ENCODE measurements at regions not wholly inside any gene's neighbourhood (a gene's known extent, or its start where the extent isn't known, plus 50 kb on each side); places are given as distances from the start of the nearest gene placed in this dataset.

DNA sequence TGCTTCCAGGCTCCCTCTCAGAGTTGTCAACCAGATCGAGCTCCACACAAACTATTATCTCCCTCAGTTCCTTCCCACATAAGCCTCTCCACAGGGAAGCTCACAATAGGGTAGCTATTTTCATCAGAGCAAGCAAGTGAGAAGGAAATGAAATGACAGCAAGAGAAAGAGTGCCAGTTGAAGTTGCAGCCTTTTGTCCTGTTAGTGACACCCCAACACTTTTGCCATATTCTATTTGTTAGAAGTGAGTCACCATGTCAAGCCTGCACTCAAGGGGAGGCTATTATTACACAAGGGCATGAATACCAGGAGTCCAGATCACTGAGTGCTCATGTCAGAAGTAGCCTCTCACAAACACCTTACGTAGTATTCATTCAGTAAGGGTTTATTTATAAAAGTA lies 266.3 kb upstream of the NOCT start:
- H3K36me3 ChIP-seq (ENCODE audit: insufficient read depth, low read length), result no peaks in the 10 kb centered on the region
- H3K9ac ChIP-seq (ENCODE audit: low read depth, low read length), result no peak overlapping the region
- no peaks in the 10 kb centered on the region for H3K27me3 ChIP-seq (ENCODE audit: insufficient read depth, low read length)
- H3K4me3 ChIP-seq (ENCODE audit: low read length), result no peak overlapping the region
- WGBS, result 57% methylated on average over 1 of the region's 2 CpGs
- no peaks in the 10 kb centered on the region for H3K4me1 ChIP-seq (ENCODE audit: insufficient read depth, low read length)
- no peak overlapping the region for H3K27ac ChIP-seq (ENCODE audit: low read depth, low read length)
- peaks cover 9% of the 10 kb centered on the region; the same call in 1 of the 2 replicates for H3K9me3 ChIP-seq (ENCODE audit: insufficient read depth, low read depth, low read length)

DNA sequence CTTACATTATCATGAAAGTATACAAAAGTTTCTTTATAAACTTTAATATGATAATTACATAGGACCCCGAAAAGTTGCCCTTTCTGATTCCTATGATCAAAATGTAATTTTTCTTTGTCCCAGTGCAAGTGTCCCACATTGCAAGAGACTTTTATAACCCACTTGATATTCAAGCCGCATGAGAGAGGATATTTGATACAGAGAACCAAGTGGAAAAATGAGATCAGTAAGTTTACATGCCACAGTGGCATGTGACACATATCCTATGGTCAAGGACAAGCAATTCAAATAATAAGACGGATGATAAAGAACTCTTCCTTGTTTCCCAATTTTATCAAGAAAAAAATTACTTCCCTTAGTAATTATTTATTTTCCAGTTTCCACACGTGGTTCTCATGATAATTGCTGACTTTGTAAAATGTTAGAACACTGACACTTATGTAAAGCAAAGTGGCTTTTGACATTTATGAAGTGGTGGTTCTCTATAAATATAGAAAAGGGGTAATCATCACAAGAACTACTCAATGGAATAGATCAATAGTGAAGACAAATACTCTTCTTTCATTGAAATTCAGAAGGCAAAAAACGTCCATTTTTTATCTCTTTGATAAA lies 273.7 kb upstream of the NOCT start:
- H3K9ac ChIP-seq (ENCODE audit: low read depth, low read length), result no peak overlapping the region
- H3K4me1 ChIP-seq (ENCODE audit: insufficient read depth, low read length), result no peaks in the 10 kb centered on the region
- no peak overlapping the region for H3K4me3 ChIP-seq (ENCODE audit: low read length)
- peaks cover 11% of the 10 kb centered on the region for H3K9me3 ChIP-seq (ENCODE audit: insufficient read depth, low read depth, low read length)
- H3K27me3 ChIP-seq (ENCODE audit: insufficient read depth, low read length), result no peaks in the 10 kb centered on the region
- H3K27ac ChIP-seq (ENCODE audit: low read depth, low read length), result no peak overlapping the region
- no peaks in the 10 kb centered on the region for H3K36me3 ChIP-seq (ENCODE audit: insufficient read depth, low read length)
- WGBS, result 91% methylated on average over 4 of the region's 5 CpGs

DNA sequence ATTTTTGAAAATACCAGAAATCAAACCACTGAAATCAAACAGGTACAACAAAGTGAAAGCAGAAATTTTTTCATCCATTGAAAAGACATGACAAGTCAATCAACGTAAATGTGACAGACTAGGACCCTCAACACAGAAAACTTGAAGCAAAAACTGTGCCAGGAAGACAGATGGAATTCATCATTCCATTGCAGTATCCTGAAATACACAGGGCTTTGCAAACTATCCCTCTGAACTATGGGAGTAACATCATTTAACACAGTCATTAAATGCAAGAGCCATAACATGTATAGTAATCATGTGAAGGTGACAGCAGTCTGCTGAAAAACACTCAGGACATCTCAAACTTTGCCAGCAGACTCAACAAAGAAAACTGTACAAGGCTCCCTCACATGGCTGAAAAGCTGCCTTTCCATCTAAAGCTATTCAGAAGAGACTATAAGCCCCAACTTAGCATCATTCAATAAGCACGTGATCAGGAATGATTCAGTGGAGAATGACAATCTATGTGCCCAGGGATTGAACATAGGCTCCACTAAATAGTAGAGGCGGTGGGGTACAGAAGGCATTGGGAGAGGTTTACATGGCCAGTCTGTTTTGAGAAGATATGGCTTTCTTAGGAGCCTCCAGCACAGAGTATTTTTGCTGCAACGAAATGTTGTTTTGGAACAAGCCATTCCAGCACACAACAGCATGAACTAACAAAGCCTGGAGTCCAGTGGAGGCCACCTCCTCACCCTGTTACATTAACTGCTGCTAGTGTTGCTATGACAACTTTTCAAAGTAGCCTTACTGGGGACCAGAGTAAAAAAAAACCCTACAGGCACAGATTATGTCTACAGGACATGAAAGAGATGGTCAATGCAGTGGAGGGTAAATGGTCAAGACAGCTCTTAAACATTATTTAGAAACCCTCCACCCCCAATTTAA lies 274.5 kb upstream of the NOCT start:
- Histone ChIP-seq H3K4me3 (ENCODE audit: low read length) (no peak overlapping the region), H3K36me3 (ENCODE audit: insufficient read depth, low read length) (no peaks in the 10 kb centered on the region), H3K9ac (ENCODE audit: low read depth, low read length) (no peak overlapping the region), H3K27ac (ENCODE audit: low read depth, low read length) (no peak overlapping the region), H3K4me1 (ENCODE audit: insufficient read depth, low read length) (no peaks in the 10 kb centered on the region), H3K27me3 (ENCODE audit: insufficient read depth, low read length) (no peaks in the 10 kb centered on the region), H3K9me3 (ENCODE audit: insufficient read depth, low read depth, low read length) (peaks cover 11% of the 10 kb centered on the region)
- 96% methylated on average over 4 of the region's 4 CpGs for WGBS

DNA sequence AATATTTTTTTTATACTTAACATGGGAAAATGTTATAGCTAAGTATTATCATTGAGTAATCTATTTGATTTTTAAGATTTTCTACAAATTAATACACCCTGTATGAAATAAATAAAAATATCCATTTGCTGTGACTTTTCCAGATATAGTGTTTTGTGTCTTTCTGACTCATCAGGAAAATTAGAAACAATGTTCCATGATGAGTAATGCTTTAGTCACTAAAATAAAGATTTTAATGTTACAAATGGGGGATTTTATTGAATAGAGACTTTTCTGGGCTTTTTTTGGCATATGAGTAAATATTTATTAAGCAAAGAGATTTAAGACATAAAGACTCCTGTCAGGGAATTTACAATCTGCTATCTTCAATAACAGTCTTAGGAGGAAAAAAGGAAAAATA lies 279.2 kb upstream of the NOCT start:
- Histone ChIP-seq H3K4me1 (ENCODE audit: insufficient read depth, low read length) (no peaks in the 10 kb centered on the region), H3K9me3 (ENCODE audit: insufficient read depth, low read depth, low read length) (peaks cover 11% of the 10 kb centered on the region), H3K27me3 (ENCODE audit: insufficient read depth, low read length) (no peaks in the 10 kb centered on the region), H3K9ac (ENCODE audit: low read depth, low read length) (no peak overlapping the region), H3K27ac (ENCODE audit: low read depth, low read length) (no peak overlapping the region), H3K4me3 (ENCODE audit: low read length) (no peak overlapping the region), H3K36me3 (ENCODE audit: insufficient read depth, low read length) (no peaks in the 10 kb centered on the region)

DNA sequence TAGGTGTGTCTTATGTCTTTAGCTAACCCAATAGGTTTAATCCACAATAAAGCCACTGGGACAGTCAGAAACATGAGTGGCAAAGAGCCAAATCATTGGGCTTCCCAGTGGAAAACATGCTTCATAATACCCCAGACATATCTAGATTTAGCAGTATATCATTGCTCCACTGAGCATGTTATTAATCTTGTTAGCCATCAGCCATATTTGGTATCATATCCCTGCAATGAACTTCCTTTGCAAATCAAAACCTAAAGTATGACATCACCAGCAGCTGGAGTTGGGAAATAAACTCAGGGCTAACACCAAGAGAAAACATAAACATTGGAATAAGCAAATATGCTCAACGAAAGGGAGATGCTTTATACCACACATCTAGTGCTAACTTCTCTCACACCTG lies 280.8 kb upstream of the NOCT start:
- no peak overlapping the region for H3K4me3 ChIP-seq (ENCODE audit: low read length)
- H3K4me1 ChIP-seq (ENCODE audit: insufficient read depth, low read length), result no peaks in the 10 kb centered on the region
- H3K36me3 ChIP-seq (ENCODE audit: insufficient read depth, low read length), result no peaks in the 10 kb centered on the region
- no peak overlapping the region for H3K9ac ChIP-seq (ENCODE audit: low read depth, low read length)
- no peaks in the 10 kb centered on the region for H3K27me3 ChIP-seq (ENCODE audit: insufficient read depth, low read length)
- peaks cover 11% of the 10 kb centered on the region for H3K9me3 ChIP-seq (ENCODE audit: insufficient read depth, low read depth, low read length)
- 85% methylated on average over 1 of the region's 1 CpG for WGBS
- H3K27ac ChIP-seq (ENCODE audit: low read depth, low read length), result no peak overlapping the region

DNA sequence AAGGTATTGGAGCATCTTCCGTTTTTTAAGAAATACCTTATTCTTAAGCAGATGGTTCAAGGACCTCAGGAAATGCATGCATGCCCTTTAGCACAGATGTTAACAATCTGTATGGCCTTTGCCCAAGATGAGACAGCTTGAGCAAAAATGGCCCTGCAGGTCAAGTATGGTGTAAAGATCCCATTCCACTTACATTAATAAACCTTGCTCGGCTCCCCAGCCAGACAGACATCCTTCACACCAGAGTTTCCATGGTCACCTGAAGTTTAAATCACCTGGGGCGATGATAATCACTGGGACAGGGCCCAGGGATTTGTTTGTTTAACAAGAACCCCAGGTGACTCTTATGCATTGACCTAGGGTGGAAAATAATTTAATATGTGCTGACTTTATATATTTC lies 287.0 kb upstream of the NOCT start:
- WGBS, result 94% methylated on average over 3 of the region's 3 CpGs
- Histone ChIP-seq H3K27ac (ENCODE audit: low read depth, low read length) (no peak overlapping the region), H3K36me3 (ENCODE audit: insufficient read depth, low read length) (no peaks in the 10 kb centered on the region), H3K4me1 (ENCODE audit: insufficient read depth, low read length) (peaks cover 29% of the 10 kb centered on the region), H3K27me3 (ENCODE audit: insufficient read depth, low read length) (no peaks in the 10 kb centered on the region), H3K9ac (ENCODE audit: low read depth, low read length) (no peak overlapping the region), H3K4me3 (ENCODE audit: low read length) (no peak overlapping the region), H3K9me3 (ENCODE audit: insufficient read depth, low read depth, low read length) (no peaks in the 10 kb centered on the region)

DNA sequence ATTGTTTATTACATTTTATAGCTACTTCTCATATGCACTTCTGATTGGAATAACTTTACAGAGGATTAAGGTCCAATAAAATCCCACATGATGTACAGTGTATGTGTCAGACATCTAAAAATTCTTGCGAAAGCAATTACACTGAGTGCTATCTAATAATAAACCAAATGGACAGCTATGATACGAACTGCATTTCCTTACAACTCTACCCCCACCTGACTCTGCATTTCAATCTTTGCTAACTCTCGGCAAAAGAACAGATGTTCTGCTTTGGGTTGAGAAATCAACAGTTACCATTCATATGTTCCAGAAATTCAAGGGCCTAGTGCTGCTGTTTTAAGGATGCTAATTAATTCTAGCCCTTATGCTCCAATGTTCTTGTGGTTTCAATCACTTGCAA lies 287.9 kb upstream of the NOCT start:
- peaks cover 33% of the 10 kb centered on the region for H3K4me1 ChIP-seq (ENCODE audit: insufficient read depth, low read length)

DNA sequence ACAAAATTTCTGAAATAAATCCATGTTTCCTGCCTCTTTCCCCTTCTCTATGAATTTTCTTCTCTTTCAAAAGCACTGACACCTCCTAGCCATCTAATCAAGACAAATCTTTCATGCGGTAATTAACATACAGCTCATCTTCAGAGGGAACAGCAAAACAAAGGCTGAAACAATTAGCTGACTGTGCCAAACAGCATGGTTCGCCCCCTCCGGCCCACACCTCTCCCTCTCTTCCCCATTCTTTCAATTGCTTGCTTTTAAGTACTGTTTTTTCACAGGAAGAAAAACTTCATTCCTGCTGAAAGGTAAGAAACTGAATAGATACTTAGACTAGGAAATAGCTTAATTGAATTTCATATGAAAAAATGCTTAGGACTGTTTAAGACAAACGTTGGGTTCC lies 291.1 kb upstream of the NOCT start:
- H3K36me3 ChIP-seq (ENCODE audit: insufficient read depth, low read length), result no peaks in the 10 kb centered on the region
- H3K4me1 ChIP-seq (ENCODE audit: insufficient read depth, low read length), result peaks cover 40% of the 10 kb centered on the region
- H3K27ac ChIP-seq (ENCODE audit: low read depth, low read length), result peak overlapping the region; percentile 5; the same call in 1 of the 2 replicates
- H3K9me3 ChIP-seq (ENCODE audit: insufficient read depth, low read depth, low read length), result no peaks in the 10 kb centered on the region
- no peaks in the 10 kb centered on the region for H3K27me3 ChIP-seq (ENCODE audit: insufficient read depth, low read length)
- H3K9ac ChIP-seq (ENCODE audit: low read depth, low read length), result no peak overlapping the region
- WGBS, result 34% methylated on average over 4 of the region's 4 CpGs
- no peak overlapping the region for H3K4me3 ChIP-seq (ENCODE audit: low read length)

More for the DNA sequence above, 287.9 kb upstream of the NOCT start:
- no peaks in the 10 kb centered on the region for H3K36me3 ChIP-seq (ENCODE audit: insufficient read depth, low read length)
- H3K9ac ChIP-seq (ENCODE audit: low read depth, low read length), result no peak overlapping the region
- no peaks in the 10 kb centered on the region for H3K9me3 ChIP-seq (ENCODE audit: insufficient read depth, low read depth, low read length)
- H3K27ac ChIP-seq (ENCODE audit: low read depth, low read length), result no peak overlapping the region
- H3K27me3 ChIP-seq (ENCODE audit: insufficient read depth, low read length), result no peaks in the 10 kb centered on the region
- H3K4me3 ChIP-seq (ENCODE audit: low read length), result no peak overlapping the region
- WGBS, result 97% methylated on average over 3 of the region's 3 CpGs

DNA sequence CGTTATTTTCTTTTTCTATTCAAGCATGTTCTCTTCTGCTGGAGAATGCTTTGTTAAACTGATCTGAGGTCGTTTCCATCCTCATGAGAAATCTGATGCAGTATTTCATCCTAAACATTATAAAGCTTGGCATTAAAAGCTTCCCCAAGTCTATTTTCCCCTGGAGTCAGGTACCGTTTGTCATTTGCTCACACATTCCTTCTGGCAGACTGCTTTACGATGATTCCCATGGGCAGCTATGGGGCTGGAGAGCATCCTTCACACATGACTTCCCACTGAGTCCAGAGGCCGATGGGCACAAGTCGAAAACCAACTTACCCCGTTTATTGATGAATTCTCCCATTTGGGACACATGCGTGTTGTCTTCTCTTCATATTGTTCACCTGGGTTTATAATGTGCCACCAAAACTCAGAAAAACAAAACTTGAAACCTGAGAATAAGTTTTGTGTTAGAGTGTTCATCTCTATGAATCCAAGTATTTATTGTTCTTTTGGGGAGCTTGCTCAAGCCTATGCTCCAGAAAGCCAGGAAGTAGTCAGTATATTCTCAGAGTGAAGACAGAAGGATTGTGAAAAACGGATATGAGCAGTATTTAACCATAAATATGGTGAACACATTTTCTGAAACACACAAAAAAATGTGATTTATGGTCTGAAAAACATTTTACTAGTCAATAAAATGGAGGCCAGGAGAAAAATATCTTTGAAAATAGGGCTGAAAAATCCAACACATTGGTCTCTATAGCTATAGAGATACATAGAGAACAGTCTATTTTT lies 298.8 kb upstream of the NOCT start:
- no peak overlapping the region for H3K4me3 ChIP-seq (ENCODE audit: low read length)
- no peaks in the 10 kb centered on the region for H3K36me3 ChIP-seq (ENCODE audit: insufficient read depth, low read length)
- H3K9ac ChIP-seq (ENCODE audit: low read depth, low read length), result no peak overlapping the region
- H3K9me3 ChIP-seq (ENCODE audit: insufficient read depth, low read depth, low read length), result peaks cover 5% of the 10 kb centered on the region; the same call in 1 of the 2 replicates
- H3K4me1 ChIP-seq (ENCODE audit: insufficient read depth, low read length), result peaks cover 3% of the 10 kb centered on the region; the same call in 1 of the 2 replicates
- WGBS, result 92% methylated on average over 9 of the region's 9 CpGs
- H3K27me3 ChIP-seq (ENCODE audit: insufficient read depth, low read length), result no peaks in the 10 kb centered on the region
- H3K27ac ChIP-seq (ENCODE audit: low read depth, low read length), result no peak overlapping the region

DNA sequence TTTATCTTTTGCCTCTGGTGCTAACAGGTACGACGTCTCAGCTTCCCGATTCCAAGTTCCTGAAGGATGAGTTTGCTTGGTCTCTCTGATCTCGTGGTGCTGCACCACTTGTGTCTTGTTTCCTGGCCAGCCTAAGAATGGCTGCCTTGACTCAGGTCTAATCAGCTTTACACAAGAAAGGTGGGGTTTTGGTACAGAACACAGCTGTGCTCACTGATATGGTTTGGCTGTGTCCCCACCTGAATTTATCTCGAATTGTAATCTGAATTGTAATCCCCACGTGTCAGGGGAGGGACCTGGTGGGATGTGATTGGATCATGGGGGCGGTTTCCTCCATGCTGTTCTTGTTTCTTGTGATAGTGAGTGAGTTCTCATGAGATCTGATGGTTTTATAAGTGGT lies 305.3 kb upstream of the NOCT start:
- Histone ChIP-seq H3K27ac (ENCODE audit: low read depth, low read length) (no peak overlapping the region), H3K9me3 (ENCODE audit: insufficient read depth, low read depth, low read length) (no peaks in the 10 kb centered on the region), H3K36me3 (ENCODE audit: insufficient read depth, low read length) (no peaks in the 10 kb centered on the region), H3K9ac (ENCODE audit: low read depth, low read length) (no peak overlapping the region), H3K4me3 (ENCODE audit: low read length) (no peak overlapping the region), H3K27me3 (ENCODE audit: insufficient read depth, low read length) (no peaks in the 10 kb centered on the region), H3K4me1 (ENCODE audit: insufficient read depth, low read length) (peaks cover 7% of the 10 kb centered on the region; the same call in 1 of the 2 replicates)
- 93% methylated on average over 7 of the region's 7 CpGs for WGBS

DNA sequence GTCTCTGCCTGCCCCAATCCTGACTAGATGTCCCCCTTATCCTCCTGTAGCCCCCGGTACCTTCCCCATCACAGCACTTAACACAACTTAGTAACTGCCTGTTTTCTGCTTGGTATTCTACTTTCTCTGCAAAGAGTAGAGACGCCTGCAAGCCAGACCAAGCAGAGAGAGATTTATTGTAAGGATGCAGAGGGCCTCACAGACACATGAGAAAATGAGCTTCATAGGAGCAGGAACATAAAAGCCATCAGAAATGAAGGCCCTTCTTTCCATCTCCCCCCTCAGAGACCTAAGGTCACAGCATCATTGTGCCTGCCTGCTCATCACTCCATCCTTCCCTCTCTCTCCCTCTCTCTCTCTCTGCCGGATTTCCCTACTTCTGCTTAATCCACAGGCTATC lies 305.7 kb upstream of the NOCT start:
- Histone ChIP-seq H3K9ac (ENCODE audit: low read depth, low read length) (no peak overlapping the region), H3K36me3 (ENCODE audit: insufficient read depth, low read length) (no peaks in the 10 kb centered on the region), H3K9me3 (ENCODE audit: insufficient read depth, low read depth, low read length) (no peaks in the 10 kb centered on the region), H3K27ac (ENCODE audit: low read depth, low read length) (no peak overlapping the region), H3K27me3 (ENCODE audit: insufficient read depth, low read length) (no peaks in the 10 kb centered on the region), H3K4me3 (ENCODE audit: low read length) (no peak overlapping the region), H3K4me1 (ENCODE audit: insufficient read depth, low read length) (peaks cover 7% of the 10 kb centered on the region; the same call in 1 of the 2 replicates)
- WGBS, result 94% methylated on average over 3 of the region's 3 CpGs
